ENCODE measurements at regions not wholly inside any gene's neighbourhood (a gene's known extent, or its start where the extent isn't known, plus 50 kb on each side); places are given as distances from the start of the nearest gene placed in this dataset.

DNA sequence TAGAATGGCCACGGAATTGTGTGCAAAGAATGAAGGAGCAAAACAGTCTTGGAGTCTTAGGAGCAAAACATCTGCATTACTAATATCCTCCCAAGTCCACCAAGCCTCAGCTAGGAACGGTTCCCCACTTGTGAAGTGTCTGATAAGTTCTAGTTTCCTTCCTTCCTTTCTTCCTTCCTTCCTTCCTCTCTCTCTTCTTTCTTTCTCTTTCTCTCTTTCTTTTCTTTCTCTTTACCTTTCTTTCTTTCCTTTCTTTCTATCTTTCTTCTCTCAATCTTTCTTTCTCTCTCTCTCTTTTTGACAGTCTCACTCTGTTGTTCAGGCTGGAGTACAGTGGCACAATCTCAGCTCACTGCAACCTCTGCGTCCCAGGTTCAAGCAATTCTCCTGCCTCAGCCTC is 160.8 kb downstream of the FOXL1 start:
- peaks cover 2% of the 10 kb centered on the region for H3K27me3 ChIP-seq (replicated peaks; ENCODE audit: control insufficient read depth, insufficient read depth, low read length)
- TF ChIP-seq, protein P1, sequence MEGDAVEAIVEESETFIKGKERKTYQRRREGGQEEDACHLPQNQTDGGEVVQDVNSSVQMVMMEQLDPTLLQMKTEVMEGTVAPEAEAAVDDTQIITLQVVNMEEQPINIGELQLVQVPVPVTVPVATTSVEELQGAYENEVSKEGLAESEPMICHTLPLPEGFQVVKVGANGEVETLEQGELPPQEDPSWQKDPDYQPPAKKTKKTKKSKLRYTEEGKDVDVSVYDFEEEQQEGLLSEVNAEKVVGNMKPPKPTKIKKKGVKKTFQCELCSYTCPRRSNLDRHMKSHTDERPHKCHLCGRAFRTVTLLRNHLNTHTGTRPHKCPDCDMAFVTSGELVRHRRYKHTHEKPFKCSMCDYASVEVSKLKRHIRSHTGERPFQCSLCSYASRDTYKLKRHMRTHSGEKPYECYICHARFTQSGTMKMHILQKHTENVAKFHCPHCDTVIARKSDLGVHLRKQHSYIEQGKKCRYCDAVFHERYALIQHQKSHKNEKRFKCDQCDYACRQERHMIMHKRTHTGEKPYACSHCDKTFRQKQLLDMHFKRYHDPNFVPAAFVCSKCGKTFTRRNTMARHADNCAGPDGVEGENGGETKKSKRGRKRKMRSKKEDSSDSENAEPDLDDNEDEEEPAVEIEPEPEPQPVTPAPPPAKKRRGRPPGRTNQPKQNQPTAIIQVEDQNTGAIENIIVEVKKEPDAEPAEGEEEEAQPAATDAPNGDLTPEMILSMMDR (IDR thresholded peaks at IDR 0.05; ENCODE audit: insufficient read depth, low read length, poor library complexity, severe bottlenecking), result no peak
- H3K36me3 ChIP-seq (ENCODE audit: control insufficient read depth, insufficient read depth, low read length), result no peaks in the 10 kb centered on the region
- no peak for DNase-seq (ENCODE audit: extremely low read depth, insufficient read length)
- no peak overlapping the region for H3K4me3 ChIP-seq (replicated peaks; ENCODE audit: low read depth, low read length)

DNA sequence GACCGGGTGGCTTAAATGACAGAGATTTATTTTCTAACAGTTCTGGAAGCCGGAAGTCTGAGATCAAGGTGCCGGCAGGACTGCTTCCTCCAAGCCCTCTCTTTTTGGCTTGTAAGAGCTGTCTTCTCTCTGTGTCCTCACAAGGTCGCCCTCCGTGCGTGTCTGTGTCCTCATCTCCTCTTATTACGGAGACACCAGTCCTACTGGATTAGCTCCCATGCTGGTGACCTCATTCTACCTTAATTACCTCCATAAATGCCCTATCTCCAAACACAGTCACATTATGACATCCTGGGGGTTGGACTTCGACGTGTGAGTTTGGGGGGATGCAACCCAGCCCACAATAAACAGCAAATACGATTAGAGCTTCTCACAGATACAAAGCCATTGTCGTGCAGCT is 161.5 kb downstream of the FOXL1 start:
- H3K4me3 ChIP-seq (replicated peaks; ENCODE audit: low read depth, low read length), result no peak overlapping the region
- DNase-seq (ENCODE audit: extremely low read depth, insufficient read length), result no peak
- TF ChIP-seq, protein P1 (IDR thresholded peaks at IDR 0.05; ENCODE audit: insufficient read depth, low read length, poor library complexity, severe bottlenecking), result no peak
- H3K27me3 ChIP-seq (replicated peaks; ENCODE audit: control insufficient read depth, insufficient read depth, low read length), result peaks cover 2% of the 10 kb centered on the region
- no peaks in the 10 kb centered on the region for H3K36me3 ChIP-seq (ENCODE audit: control insufficient read depth, insufficient read depth, low read length)

DNA sequence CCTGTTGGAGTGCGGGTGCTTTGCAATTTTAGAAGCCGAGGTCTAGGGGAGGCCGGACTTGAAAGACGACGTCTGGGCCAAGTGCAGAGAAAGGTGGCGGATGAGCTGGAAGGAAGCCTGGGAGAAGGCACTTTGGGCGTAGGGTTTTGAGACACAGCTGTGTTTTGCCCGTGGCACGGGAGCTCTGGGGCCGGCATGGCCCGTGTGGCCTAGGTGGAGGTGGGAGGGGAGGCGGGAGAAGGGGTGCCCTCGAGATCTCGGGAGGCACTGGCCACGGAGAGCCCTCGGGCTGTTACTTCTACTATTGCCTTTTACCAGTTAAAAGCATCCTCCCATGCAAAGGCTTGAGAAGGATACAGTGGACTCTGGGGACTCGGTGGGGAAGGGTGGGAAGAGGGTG is 161.9 kb downstream of the FOXL1 start:
- DNase-seq (ENCODE audit: extremely low read depth, insufficient read length), result no peak
- Histone ChIP-seq H3K36me3 (ENCODE audit: control insufficient read depth, insufficient read depth, low read length) (no peaks in the 10 kb centered on the region), H3K4me3 (replicated peaks; ENCODE audit: low read depth, low read length) (no peak overlapping the region), H3K27me3 (replicated peaks; ENCODE audit: control insufficient read depth, insufficient read depth, low read length) (peaks cover 2% of the 10 kb centered on the region)
- TF ChIP-seq, protein P1 (IDR thresholded peaks at IDR 0.05; ENCODE audit: insufficient read depth, low read length, poor library complexity, severe bottlenecking), result no peak

GRCh38 chr16:86740906-86741799 is 162.8 kb downstream of the FOXL1 start:
- Histone ChIP-seq H3K36me3 (ENCODE audit: control insufficient read depth, insufficient read depth, low read length) (no peaks in the 10 kb centered on the region), H3K4me3 (replicated peaks; ENCODE audit: low read depth, low read length) (no peak overlapping the region), H3K27me3 (replicated peaks; ENCODE audit: control insufficient read depth, insufficient read depth, low read length) (peaks cover 2% of the 10 kb centered on the region)
- no peak for DNase-seq (ENCODE audit: extremely low read depth, insufficient read length)
- TF ChIP-seq, protein P1 (IDR thresholded peaks at IDR 0.05; ENCODE audit: insufficient read depth, low read length, poor library complexity, severe bottlenecking), result no peak

GRCh38 chr16:86747761-86748160 is 169.4 kb downstream of the FOXL1 start:
- no peak overlapping the region for H3K4me3 ChIP-seq (replicated peaks; ENCODE audit: low read depth, low read length)
- no peaks in the 10 kb centered on the region for H3K27me3 ChIP-seq (replicated peaks; ENCODE audit: control insufficient read depth, insufficient read depth, low read length)
- no peak for DNase-seq (ENCODE audit: extremely low read depth, insufficient read length)
- H3K36me3 ChIP-seq (ENCODE audit: control insufficient read depth, insufficient read depth, low read length), result no peaks in the 10 kb centered on the region
- TF ChIP-seq, protein P1 (IDR thresholded peaks at IDR 0.05; ENCODE audit: insufficient read depth, low read length, poor library complexity, severe bottlenecking), result no peak

All from GM06990 (cell line).